AG04449 (cell line): ENCODE measurements at regions not wholly inside any gene's neighbourhood (a gene's known extent, or its start where the extent isn't known, plus 50 kb on each side); places are given as distances from the start of the nearest gene placed in this dataset.

Experiments
- CTCF ChIA-PET: fragments of 350-600 bp; formaldehyde crosslinking; extraction: SDS; loops from one replicate; lab custom pipeline; 2021; ENCODE audit warnings: antibody characterized with exemption; lab: Yijun Ruan, JAX
- POLR2A ChIA-PET: fragments of 400-600, 350-600 bp; formaldehyde crosslinking; extraction: SDS; loops from one replicate; lab custom pipeline; 2020; ENCODE audit warnings: antibody characterized with exemption, inconsistent platforms; lab: Yijun Ruan, JAX
- DNase-seq: peaks from one replicate; pipeline ENCODE4 v3.0.0-alpha.2; 2010; ENCODE audit warnings: low read depth, low spot score
- H3K4me3 ChIP-seq: 2 replicates; pipeline ENCODE4 v1.5.1; 2011; ENCODE audit warnings: low read depth, mild to moderate bottlenecking, control low read depth, low read length
- CTCF ChIP-seq: IDR thresholded peaks from one replicate; pipeline ENCODE4 v1.5.1; 2011; ENCODE audit warnings: mild to moderate bottlenecking, moderate library complexity, low read length, control low read depth, inconsistent platforms; ENCODE audit not compliant: insufficient read depth; ENCODE audit errors: missing control alignments

GRCh38 chr3:110564674-110565073 is 506.9 kb upstream of the NECTIN3 start:
- no peak for DNase-seq
- ChIA-PET CTCF (no interaction called here), POLR2A (no interaction called here)
- no peak for TF ChIP-seq CTCF
- H3K4me3 ChIP-seq: no peak overlapping the region

GRCh38 chr3:110567029-110567428 is 504.6 kb upstream of the NECTIN3 start:
- DNase-seq: no peak
- ChIA-PET POLR2A (no interaction called here), CTCF (no interaction called here)
- TF ChIP-seq CTCF: no peak
- H3K4me3 ChIP-seq: no peak overlapping the region

DNA sequence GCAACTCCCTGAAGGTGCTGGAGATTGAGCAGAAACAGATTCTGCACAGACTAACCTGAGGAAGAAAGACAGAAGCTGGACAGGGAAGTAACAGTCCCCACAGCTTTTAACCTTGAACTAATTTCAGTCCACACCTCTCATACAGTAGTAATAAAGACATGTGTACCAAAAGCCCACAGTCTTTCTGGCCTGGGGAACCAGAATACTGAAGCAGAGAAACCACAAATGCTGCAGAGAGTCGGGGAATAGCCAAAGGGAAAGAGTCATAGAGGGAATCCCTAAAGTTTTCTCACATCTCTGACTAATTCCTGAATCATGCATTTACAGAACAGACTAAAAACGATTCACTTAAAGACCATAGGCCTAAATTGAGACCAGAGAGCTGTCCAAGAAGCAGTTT is 503.4 kb upstream of the NECTIN3 start:
- ChIA-PET POLR2A (interaction anchor here (1.0 kb wide), 1 partner anchor 41 kb away, joined by 3 read pairs; no protein-coding TSS in a partner anchor), CTCF (no interaction called here)
- H3K4me3 ChIP-seq: no peak overlapping the region
- no peak for TF ChIP-seq CTCF
- DNase-seq: peak; percentile 51

DNA sequence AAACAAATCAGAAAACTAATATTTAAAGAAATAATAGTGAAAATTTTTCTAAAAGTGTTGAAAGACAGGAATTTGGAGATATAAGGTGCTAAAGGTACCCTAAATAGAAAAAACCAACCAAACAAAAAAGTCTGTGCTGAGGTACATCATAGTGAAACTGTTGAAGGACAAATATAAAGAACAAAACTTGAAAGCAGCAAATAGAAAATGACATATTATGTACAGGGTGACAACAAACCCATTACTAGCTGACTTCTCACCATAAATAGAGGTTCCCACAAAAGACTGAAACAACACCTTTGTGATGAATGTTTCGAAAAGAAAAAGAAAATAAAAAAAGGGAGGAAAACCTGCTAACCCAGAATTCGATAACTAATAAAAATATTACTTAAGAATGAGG is 502.5 kb upstream of the NECTIN3 start:
- CTCF ChIA-PET: no interaction called here
- no peak for TF ChIP-seq CTCF
- POLR2A ChIA-PET: interaction anchor here (1.0 kb wide), 1 partner anchor 42 kb away, joined by 3 read pairs; no protein-coding TSS in a partner anchor
- no peak for DNase-seq
- no peak overlapping the region for H3K4me3 ChIP-seq

- no peak for TF ChIP-seq CTCF
- CTCF ChIA-PET: no interaction called here
- POLR2A ChIA-PET: no interaction called here
Observed at GRCh38 chr3:110575702-110576101, 495.9 kb upstream of the NECTIN3 start.

GRCh38 chr3:110576960-110577359 is 494.7 kb upstream of the NECTIN3 start:
- DNase-seq: peak; percentile 53
- no peak overlapping the region for H3K4me3 ChIP-seq
- ChIA-PET POLR2A (interaction anchor here (1.0 kb wide), 1 partner anchor 50 kb away, joined by 3 read pairs; no protein-coding TSS in a partner anchor), CTCF (no interaction called here)
- TF ChIP-seq CTCF: no peak

More at GRCh38 chr3:110575702-110576101, 495.9 kb upstream of the NECTIN3 start:
- DNase-seq: no peak
- no peak overlapping the region for H3K4me3 ChIP-seq
